ENCODE measurements at regions not wholly inside any gene's neighbourhood (a gene's known extent, or its start where the extent isn't known, plus 50 kb on each side); places are given as distances from the start of the nearest gene placed in this dataset.
"Not testable (repeated sequence)": the region's sequence is repeated elsewhere in the genome, so short reads cannot be mapped to it uniquely, and the experiment has no call there.

GRCh38 chr3:88000853-88001252, 58.0 kb downstream of the CGGBP1 start:
- no peak for DNase-seq

GRCh38 chr3:87997966-87998365, 60.8 kb downstream of the CGGBP1 start:
- DNase-seq: no peak

- DNase-seq: no peak
Observed at GRCh38 chr3:87997298-87997697, 61.5 kb downstream of the CGGBP1 start.

DNA sequence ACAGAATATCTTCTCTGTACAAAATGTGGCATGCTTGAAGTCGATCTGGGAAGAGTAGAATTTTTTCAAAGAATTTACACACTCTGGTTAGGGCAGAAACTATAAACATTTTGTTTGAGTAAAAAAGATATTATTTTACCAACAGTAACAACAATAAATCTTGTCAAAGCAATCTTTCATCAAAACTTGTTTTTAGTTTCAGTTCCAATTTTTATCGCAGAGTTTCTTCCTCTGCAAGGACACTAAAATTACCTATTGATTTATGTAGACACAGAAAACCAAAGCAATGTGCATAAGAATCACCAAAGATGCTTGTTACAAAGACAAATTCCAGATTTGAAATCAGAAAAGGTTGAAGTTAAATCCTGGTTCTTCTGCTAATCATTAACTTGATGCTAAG, 61.9 kb downstream of the CGGBP1 start:
- DNase-seq: no peak

DNA sequence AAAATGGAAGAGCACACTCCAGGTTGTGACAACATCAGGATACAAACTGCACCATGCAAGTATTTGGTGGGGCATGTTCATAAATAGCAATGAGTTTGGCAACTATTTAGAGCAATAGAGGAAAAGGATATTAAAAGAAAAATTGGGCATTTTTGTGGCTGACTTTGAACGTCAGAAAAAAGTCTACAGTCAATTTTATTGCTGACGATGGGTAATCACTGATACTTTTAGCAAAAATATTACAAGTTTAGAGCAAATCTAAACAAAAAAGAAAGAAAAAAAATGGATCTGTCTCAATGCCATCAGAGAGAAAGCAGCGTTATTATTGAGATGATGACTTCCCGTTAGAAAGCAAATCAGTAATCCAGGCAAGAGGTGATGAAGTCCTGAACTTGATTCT, 65.2 kb downstream of the CGGBP1 start:
- DNase-seq: no peak

DNA sequence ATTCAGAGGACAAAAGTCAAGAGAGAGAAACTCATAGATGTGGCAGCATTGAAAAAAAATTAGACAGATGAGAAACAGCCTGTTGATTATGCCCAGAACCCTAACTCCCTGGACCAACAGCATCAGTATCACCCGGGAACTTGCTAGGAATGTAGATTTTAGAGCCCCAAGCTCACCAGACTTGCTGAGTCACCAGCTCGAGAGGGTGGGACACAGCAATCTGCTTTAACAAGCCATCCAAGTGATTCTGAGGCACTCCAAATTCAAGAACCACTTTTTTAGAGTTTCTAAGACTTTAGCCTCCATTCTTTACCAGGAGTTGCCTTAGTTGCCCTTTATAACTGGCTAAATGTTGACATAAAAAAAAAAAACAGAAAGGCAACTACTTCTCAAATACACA, 70.9 kb downstream of the CGGBP1 start:
- no peak for DNase-seq

GRCh38 chr3:87982421-87982820, 76.4 kb downstream of the CGGBP1 start:
- DNase-seq: no peak

GRCh38 chr3:87979527-87979926, 79.3 kb downstream of the CGGBP1 start:
- DNase-seq: no peak

DNA sequence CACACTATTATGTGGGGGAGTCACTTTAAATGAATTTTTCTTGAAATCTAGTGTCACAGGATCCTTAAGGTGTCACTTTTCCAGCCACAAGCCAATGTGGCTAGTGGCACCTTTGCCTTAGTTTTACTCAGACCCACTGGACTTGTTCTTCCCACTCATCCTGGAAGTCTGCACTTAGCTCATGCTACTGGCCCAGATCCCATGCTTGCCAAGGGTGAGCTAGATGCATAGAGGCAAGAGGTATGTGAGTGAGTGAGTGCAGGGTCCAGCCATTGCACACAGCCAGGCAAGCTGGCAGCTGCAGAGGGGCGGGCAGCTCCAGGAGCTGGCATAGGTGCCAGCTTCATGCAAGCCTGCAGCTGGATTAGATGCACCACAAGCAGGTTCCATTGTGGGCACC, 81.0 kb downstream of the CGGBP1 start:
- DNase-seq: no peak

DNA sequence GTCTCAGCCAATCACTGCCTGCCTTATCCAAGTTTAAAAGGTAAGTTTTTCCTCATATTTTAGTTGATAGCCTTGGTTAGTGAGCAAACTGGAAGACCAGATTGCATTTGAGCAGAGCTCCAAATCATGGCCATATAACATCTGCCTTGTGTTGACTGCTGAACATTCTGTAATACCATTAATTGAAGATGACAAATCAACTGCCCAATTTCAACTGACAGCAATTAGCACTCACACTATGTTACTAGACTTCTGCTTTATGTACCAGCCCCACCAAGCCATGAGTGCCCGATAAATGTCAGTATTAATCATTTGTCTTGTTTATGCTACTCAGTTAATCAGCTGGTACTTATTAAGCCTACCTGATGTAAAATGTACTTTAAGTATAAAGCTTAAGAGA, 83.1 kb downstream of the CGGBP1 start:
- DNase-seq: no peak

- DNase-seq: no peak
Observed at GRCh38 chr3:87973906-87974305, 84.9 kb downstream of the CGGBP1 start.

DNA sequence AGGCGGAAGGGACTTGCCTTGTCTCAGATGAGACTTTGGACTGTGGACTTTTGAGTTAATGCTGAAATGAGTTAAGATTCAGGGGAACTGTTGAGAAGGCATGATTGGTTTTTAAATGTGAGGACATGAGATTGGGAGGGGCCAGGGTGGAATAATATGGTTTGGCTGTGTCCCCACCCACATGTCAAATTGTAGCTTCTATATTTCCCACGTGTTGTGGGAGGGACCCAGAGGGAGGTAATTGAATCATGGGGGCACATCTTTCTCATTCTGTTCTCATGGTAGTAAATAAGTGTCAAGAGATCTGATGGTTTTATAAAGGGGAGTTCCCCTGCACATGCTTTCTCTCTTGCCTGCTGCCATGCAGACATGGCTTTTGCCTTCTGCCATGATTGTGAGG, 89.2 kb downstream of the CGGBP1 start:
- no peak for DNase-seq

DNA sequence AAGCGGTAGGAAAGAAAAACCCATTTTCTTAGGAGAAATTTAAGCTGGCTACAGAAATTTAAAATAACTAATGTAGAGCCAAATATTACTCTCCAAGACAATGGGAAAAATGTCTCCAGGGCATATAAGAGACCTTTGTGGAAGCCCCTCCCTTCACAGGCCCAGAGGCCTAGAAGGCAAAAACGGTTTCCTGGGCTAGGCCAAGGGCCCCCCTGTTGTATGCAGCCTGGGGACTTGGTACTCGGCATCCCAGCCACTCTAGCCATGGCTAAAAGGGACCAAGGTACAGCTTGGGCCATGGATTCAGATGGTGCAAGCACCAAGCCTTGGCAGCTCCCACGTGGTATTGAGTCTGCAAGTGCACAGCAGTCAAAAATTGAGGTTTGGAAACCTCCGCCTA, 90.1 kb downstream of the CGGBP1 start:
- DNase-seq: no peak

GRCh38 chr3:87958289-87958688, 100.5 kb downstream of the CGGBP1 start:
- DNase-seq: no peak

- DNase-seq: no peak
Observed at GRCh38 chr3:87957575-87957974, 101.2 kb downstream of the CGGBP1 start.

DNA sequence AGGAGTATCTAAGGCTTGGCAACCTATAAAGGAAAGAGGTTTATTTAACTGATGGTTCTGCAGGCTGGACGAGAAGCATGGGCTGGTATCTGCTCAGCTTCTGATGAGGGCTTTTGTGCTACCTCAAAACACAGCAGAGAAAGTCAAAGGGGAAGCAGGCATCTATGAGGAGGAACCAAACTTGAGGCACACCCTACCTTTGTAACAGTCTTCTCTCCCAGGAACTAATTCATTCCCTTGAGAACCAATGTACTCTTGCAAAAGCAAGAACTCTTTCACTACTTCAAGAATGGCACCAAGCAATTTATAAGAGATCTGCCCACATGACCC, 109.0 kb downstream of the CGGBP1 start:
- DNase-seq: no peak

DNA sequence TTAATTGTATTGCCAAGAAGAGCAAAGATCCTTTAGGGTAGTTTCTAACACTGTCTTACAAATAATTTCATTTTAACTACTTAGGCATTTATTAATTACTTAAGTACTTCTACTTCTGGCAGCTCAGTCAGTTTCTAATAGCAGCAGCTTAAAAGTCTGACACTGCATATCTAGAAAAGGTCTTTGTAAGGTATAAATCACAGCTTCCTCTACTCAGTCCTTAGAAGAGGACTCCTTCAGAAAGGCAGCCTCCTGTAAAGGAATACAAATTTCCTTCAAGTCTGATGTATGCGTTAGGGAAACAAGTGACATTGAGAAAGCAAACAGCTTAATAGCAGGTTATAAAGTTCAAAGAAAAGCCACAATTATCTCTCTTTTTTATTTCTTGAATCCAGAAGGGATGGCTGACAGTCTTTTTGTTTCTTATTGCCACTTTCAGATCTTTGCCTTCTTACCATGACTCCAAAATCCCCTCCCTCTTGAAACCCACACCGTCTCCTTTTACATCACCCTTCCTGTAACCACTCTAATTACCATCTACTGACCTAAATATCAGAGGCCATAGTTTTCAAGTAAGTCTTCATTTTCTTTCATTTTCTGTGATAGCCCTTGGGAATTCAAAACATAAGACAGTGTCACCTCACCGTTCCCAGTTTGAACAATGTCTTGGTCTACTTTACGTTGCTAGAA, 109.5 kb downstream of the CGGBP1 start:
- DNase-seq: no peak

DNA sequence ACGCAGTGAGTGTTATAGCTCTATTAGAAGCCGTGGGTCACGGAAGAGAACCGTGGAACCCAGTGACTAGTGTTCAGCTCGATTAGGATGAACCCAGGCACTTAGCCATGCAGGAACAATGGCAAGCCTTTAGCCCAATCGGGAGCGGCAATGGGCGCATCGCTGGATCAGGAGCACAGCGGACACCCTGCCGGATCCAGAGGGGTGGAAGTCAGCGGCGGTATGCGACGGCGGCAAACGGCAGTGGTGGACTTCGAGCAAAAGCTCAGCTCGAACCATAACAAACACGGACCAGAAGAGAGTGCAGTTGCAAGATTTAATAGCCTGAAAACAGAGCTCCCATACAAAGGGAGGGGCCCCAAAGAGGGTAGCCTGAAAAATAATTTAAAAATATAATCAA, 112.8 kb downstream of the CGGBP1 start:
- DNase-seq: not testable (repeated sequence)

- DNase-seq: not testable (repeated sequence)
Observed at GRCh38 chr3:87942256-87942655, 116.5 kb downstream of the CGGBP1 start.

GRCh38 chr3:87924485-87924884, 134.3 kb downstream of the CGGBP1 start:
- DNase-seq: no peak

GRCh38 chr3:87920549-87920948, 138.3 kb downstream of the CGGBP1 start:
- DNase-seq: no peak

- DNase-seq: no peak
Observed at GRCh38 chr3:87901141-87901540, 157.7 kb downstream of the CGGBP1 start.

GRCh38 chr3:87900061-87900460, 158.7 kb downstream of the CGGBP1 start:
- no peak for DNase-seq

GRCh38 chr3:87898971-87899370, 159.8 kb downstream of the CGGBP1 start:
- no peak for DNase-seq

DNA sequence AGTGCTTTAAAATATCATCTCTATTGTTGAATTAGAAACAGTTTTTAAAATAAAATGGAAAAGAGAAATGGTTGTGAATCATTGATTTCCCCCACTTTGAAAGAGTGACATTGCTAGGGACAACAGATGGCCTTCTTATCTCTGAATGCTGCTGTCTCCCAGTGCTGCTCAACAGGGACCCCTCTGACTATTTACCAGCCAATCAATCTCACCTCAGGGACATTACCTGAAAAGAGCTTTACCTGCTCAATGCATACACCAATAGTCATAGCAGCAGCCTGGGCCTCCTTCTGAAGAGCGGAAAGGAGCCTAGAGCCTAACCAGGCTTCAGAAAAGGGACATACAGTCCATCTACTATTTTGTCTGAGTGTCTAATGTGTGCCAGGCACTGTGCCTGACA, 162.8 kb downstream of the CGGBP1 start:
- no peak for DNase-seq

GRCh38 chr3:87873136-87873535, 185.7 kb downstream of the CGGBP1 start:
- no peak for DNase-seq

Data from NCI-H187 (cell line).